ENCODE measurements at regions not wholly inside any gene's neighbourhood (a gene's known extent, or its start where the extent isn't known, plus 50 kb on each side); places are given as distances from the start of the nearest gene placed in this dataset.
"Not testable (repeated sequence)": the region's sequence is repeated elsewhere in the genome, so short reads cannot be mapped to it uniquely, and the experiment has no call there.

- no peak for DNase-seq
These were observed 134.0 kb downstream of the SST start for GRCh38 chr3:187536185-187536584.

DNA sequence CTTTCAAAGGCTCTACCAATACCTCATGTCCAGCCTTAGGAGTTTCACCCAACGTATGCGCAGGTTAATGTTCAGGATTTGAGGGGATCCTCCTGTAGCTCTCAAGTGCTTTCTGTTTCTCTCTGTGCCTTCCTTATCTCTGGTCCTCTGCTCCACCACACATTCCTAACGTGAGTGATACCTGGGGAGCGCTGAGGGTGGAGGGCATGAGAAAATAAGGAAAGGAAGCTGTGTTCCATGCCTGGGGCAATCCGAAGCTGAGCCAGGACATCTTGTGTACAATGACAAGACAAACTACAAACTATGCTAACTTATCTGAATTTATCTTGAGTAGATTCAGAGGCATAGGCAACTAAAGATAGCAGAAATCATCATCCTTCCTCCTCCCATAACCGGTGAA is 136.4 kb downstream of the SST start:
- DNase-seq: no peak

- DNase-seq: no peak
These were observed 138.4 kb downstream of the SST start for GRCh38 chr3:187531831-187532230.

- no peak for DNase-seq
These were observed 147.3 kb downstream of the SST start for GRCh38 chr3:187522890-187523289.

DNA sequence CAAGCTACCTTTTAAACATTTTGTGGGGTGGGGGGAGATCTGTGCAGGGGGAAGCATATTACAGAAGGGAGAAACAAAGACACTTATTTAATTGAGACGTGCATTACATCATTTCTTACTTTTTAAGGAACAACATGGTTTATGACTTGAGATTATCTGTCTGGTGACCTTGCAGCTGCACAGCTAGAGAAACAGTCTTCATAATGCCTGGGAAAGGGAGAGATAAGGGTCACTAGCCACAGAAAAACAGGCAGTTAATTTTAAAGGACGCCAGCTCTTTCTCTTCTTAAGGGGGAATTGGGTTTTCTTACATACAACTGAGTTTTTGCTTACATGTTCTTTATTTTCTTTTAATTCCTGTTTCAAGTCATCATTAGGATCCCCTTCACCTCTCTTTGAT is 147.9 kb downstream of the SST start:
- no peak for DNase-seq

GRCh38 chr3:187521546-187521945 is 148.6 kb downstream of the SST start:
- DNase-seq: no peak

DNA sequence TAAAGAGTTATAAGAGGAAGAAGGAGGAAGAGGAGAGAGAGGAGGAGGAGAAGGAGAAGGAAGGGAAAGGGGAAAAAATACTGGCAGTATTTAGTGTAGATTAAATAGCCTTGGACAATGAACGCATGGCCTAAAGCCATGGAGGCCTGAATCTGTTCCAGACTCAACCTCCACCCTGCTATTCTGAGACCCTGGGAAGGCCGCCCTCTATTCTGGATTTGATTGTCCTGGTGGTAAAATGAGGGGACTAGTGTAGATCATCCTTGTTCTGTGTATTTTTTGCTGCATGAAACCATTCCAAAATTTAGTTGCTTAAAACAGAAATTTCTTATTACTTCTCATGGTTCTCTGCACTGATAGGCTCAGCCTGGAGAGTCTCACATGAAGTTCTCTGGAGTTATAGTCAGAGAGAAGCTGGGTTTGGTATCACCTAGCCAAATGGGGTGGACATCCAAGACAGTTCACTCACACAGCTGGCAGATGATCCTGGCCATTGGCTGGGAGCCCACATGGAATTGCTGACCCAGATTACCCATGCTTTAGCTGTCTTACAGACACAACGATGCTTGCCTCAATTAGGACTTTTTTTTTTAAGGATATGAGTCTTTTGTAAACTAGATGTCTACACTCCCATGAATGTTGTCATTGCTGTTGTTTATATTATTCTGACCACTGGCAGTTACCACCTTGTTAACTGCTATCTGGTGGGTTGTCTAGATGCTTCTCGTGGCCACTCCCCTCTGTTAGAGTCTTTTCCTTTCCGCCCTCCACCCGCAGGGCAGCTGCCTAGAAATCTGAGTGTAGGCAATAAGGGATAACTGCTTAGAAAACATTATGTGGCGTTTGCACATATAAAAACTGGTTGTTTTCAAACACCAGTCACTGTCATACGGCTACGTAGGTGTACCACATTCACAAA is 149.9 kb downstream of the SST start:
- peak; percentile 31 for DNase-seq

GRCh38 chr3:187519428-187519890 is 150.7 kb downstream of the SST start:
- DNase-seq: no peak

- DNase-seq: no peak
These were observed 150.4 kb downstream of the RTP4 start for GRCh38 chr3:187518616-187519015.

DNA sequence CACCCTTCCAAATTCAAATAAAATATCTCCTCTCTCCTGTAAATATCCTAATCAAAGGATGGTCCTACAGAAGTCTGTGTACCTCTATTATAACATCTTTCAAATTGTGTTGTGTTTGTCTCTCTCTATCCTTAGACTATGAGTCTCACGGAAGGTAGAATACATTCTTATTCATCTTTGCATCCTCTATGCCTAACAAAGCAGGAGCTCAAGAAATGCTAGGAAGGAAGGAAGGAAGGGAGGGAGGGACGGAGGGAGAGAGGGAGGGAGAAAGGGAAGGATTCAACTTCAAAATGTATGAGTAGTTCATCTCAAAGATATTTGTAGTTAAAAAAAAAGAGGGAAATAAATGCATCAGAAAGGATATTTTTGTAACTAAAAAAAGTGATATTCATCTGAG is 150.0 kb downstream of the RTP4 start:
- DNase-seq: no peak

DNA sequence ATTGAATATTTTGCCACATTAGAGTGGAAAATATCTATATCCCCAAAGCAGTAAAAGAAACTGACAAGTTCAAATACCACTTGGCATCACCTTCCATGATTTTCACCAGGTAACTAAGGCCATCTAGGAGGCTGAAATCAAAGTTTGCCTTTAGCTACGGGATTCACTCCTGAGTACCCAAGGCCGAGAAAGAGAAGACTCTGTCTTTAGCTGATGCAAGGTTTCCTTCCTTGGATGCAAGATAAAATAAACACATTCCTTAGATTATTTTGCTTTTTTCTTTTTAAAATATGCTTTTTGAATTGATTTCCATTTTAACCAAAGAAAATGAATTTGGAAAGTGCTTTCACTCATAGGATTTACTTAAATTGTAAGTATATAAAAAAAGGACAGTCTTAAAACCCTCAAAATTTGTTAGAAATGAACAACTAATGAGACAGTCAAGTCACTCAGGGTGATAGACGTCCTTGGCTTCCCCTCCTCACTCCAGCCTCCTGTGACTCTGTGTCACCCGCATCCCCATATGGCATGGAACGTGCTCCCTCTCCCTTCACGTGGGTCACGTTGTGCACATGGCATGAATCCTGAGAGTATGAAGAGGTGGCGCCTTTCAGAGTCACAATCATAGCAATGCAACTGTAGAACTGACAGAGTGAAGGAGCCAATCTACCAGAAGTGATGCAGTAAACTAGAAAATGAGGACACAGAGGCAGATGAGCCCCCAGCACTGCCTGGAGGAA is 148.4 kb downstream of the RTP4 start:
- no peak for DNase-seq

DNA sequence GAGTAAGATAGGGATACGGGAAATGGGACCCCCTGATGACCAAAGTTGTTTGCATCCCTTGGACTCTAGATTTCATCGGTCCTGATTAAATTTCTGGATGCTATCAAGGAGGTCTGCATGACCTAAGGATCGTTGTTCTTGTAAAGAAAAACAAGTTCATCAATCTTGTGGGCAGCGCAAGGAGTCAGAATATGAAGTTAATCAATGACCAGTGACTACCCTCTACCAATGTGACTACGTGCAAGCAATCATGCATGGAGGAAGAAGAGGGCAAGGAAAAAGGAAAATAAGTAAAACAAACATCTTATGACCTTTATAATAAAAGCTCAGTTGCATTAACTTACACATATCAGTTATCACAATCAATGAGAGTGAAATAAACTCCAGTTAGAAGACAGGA is 139.7 kb downstream of the RTP4 start:
- DNase-seq: no peak

GRCh38 chr3:187507266-187507665 is 139.1 kb downstream of the RTP4 start:
- DNase-seq: no peak

DNA sequence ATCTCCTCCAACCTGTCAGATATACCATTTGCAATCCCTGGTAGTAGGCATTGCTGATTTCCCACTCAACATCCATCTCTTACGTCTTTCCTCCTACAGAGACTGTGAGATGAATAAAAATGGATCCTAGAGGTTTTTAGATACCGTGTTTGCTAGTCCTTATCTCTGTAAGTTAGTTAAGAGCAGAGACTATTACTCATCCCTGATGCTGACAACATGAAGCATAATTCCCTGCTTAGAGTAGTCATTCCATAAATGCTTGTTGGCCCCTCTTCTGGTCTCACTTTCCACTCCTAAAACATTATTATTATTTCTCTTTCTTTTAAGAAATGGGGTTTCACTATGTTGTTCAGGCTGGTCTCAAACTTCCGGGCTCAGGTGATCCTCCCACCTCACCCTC is 136.2 kb downstream of the RTP4 start:
- DNase-seq: no peak

DNA sequence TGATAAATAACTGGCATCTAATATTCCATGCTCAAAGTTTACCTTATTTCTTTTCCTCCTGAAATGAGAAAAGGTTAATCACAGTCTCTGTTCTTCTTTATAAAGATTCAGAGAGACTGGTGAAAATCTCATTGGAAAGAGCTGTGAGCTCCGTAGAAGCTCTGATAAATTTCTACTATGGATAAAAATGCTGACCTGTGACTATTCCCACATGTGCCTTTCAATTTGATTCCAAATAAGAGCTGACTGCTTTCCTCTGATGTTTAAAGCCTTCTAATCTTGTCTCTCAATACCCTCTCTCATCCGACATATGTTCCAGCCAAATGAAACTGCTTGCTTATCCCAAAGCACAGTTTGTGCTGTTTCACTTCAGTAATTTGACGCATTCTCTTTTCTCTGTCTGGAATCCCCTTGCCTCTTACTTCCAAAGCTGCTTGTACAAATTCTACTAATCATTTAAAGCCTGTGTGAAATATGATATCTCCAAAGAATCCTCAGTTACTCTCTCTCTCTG is 130.1 kb downstream of the RTP4 start:
- no peak for DNase-seq

DNA sequence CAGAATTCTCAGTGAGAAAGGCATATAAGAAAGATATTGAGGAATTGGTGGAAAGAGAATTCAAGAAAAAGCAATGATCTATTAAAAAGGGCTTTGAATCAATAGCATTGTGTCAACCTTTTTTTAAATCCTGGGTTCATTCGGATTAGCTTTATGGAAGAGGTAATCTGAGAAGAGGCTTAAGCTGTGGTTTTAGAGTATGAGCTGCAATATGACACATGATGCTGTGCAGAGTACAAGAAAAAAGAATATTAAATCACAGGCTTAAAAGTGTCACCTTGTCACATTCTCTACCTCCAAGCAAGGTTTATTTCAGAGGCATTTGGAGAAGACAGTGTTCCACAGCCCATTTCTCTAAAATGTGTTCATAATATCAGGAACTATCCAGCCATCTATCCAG is 128.9 kb downstream of the RTP4 start:
- DNase-seq: no peak

- DNase-seq: not testable (repeated sequence)
These were observed 125.9 kb downstream of the RTP4 start for GRCh38 chr3:187494056-187494455.

- DNase-seq: no peak
These were observed 123.2 kb downstream of the RTP4 start for GRCh38 chr3:187491371-187491770.

- DNase-seq: no peak
These were observed 122.2 kb downstream of the RTP4 start for GRCh38 chr3:187490366-187490765.

DNA sequence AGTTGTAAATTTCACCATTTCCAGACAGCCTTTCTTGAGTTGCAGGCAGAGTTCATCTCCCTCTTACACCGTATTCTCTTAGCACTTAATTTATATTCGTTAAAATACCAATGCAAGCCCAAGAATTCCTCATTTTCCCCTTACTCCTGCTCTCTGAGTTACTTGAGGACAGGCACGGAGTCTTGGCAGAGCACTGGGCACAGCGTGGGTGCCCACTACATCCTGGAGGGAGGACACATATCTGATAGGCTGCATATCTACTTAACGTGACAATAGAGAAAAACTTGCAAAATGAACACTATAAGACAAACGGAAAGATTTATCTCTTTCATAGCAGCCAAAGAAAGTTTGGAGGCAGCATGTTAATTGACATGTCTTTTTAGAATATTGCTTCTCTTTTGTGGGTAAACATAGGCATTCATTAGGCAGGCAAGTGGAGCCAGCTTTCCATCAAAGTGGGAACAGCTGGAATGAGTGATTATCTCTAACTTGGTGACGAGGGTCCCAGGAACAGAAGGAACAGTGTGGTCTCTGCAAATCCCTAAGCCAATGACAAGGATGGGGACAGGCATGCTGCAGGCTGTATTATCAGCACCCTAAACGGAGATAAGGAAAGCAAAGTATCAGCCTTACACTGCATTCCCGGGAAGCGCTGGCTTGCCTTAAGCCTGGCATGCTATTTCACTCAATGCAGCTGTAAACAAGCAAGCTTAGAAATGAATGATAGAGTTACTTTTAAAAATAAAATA is 116.5 kb downstream of the RTP4 start:
- DNase-seq: no peak

GRCh38 chr3:187481426-187481825 is 113.2 kb downstream of the RTP4 start:
- DNase-seq: no peak

- DNase-seq: not testable (repeated sequence)
These were observed 107.4 kb downstream of the RTP4 start for GRCh38 chr3:187475613-187476012.

GRCh38 chr3:187473778-187474406 is 105.7 kb downstream of the RTP4 start:
- no peak for DNase-seq

Measured in femur (tissue), 1 donor.